GM23338 (cell line): ENCODE measurements at regions not wholly inside any gene's neighbourhood (a gene's known extent, or its start where the extent isn't known, plus 50 kb on each side); places are given as distances from the start of the nearest gene placed in this dataset.

Experiments used
- CREB1 ChIP-seq: fragments of 250-450 bp; sonication (Bioruptor Pico); IDR thresholded peaks from 2 replicates; pipeline ENCODE4 v1.5.0; 2020; ENCODE audit warnings: low read depth, mild to moderate bottlenecking, moderate library complexity
- CTCF ChIP-seq, 2 experiments: fragments of 200-600 bp in 1 of 2; sonication (generic) in 1 of 2; conservative IDR thresholded peaks; 2 replicates each; pipeline versions ENCODE4 v1.5.1 to v1.6.1; 2016 to 2017; ENCODE audit warnings: antibody characterized with exemption in 2 of 2, low read depth in 2 of 2, mild to moderate bottlenecking in 2 of 2, moderate library complexity in 1 of 2
- ETS1 ChIP-seq: IDR thresholded peaks from 2 replicates; pipeline ENCODE4 v1.6.1; 2016; ENCODE audit warnings: antibody characterized with exemption
- EZH2 ChIP-seq: fragments of 200-600 bp; sonication (generic); IDR thresholded peaks from one replicate; pipeline ENCODE4 v1.8.0; 2017; ENCODE audit warnings: antibody characterized with exemption, mild to moderate bottlenecking, low read depth; ENCODE audit not compliant: unreplicated experiment
- EZH2phosphoT487 ChIP-seq: fragments of 200-600 bp; sonication (generic); IDR thresholded peaks from one replicate; pipeline ENCODE4 v1.8.1; 2018; ENCODE audit warnings: antibody characterized with exemption; ENCODE audit not compliant: unreplicated experiment
- JUNB ChIP-seq: IDR thresholded peaks from one replicate; pipeline ENCODE4 v1.6.1; 2016; ENCODE audit warnings: antibody characterized with exemption; ENCODE audit not compliant: unreplicated experiment
- NANOG ChIP-seq: IDR thresholded peaks from 2 replicates; pipeline ENCODE4 v1.6.1; 2016; ENCODE audit warnings: antibody characterized with exemption, borderline replicate concordance
- POLR2AphosphoS5 ChIP-seq: IDR thresholded peaks from 2 replicates; pipeline ENCODE4 v1.6.1; 2016; ENCODE audit warnings: antibody characterized with exemption, low read depth
- REST ChIP-seq: IDR thresholded peaks from one replicate; pipeline ENCODE4 v1.6.1; 2018; ENCODE audit warnings: antibody characterized with exemption; ENCODE audit not compliant: unreplicated experiment
- STAT1 ChIP-seq: IDR thresholded peaks from one replicate; pipeline ENCODE4 v1.6.1; 2016; ENCODE audit warnings: antibody characterized with exemption; ENCODE audit not compliant: unreplicated experiment
- ZNF114 ChIP-seq: fragments of 250-450 bp; sonication (Bioruptor Pico); IDR thresholded peaks from 2 replicates; pipeline ENCODE4 v1.5.0; 2020; ENCODE audit warnings: mild to moderate bottlenecking, moderate library complexity
- ZNF331 ChIP-seq: fragments of 250-450 bp; sonication (Bioruptor Pico); IDR thresholded peaks from 2 replicates; pipeline ENCODE4 v1.5.0; 2020; ENCODE audit warnings: low read depth, mild to moderate bottlenecking, moderate library complexity
- ZNF462 ChIP-seq: fragments of 250-450 bp; sonication (Bioruptor Pico); IDR thresholded peaks from 2 replicates; pipeline ENCODE4 v1.5.0; 2020; ENCODE audit warnings: mild to moderate bottlenecking, moderate library complexity

GRCh38 chr3:182303169-182303568, 490.1 kb upstream of the ATP11B start:
- TF ChIP-seq CTCF (conservative IDR thresholded peaks at IDR 0.05; ENCODE audit: low read depth in 2 of 2) (no peak), POLR2AphosphoS5 (no peak), EZH2phosphoT487 (no peak), CREB1 (CRISPR knock-in tag) (no peak), EZH2 (no peak), REST (no peak), JUNB (no peak), ETS1 (no peak), NANOG (no peak), ZNF114 (no peak), ZNF331 (CRISPR knock-in tag) (no peak), STAT1 (no peak), ZNF462 (CRISPR knock-in tag) (no peak)
